IMR-90 (cell line): ENCODE measurements at regions not wholly inside any gene's neighbourhood (a gene's known extent, or its start where the extent isn't known, plus 50 kb on each side); places are given as distances from the start of the nearest gene placed in this dataset.

Source experiments
- ATAC-seq: fragments of 200-7000 bp; cut with Tn5 transposase; 2 replicates; pipeline ENCODE4 v1.9.1; 2020; ENCODE audit warnings: low read depth, mild to moderate bottlenecking, moderate library complexity
- BruUV-seq: library from RNA; stranded (reverse); fragments of 400-500 nt; replicated peaks from 2 replicates; lab custom pipeline; 2021; lab: Mats Ljungman, UMichigan
- CTCF ChIA-PET: fragments of 300-600 bp; formaldehyde crosslinking; extraction: SDS; loops from one replicate; lab custom pipeline; 2021; ENCODE audit warnings: antibody characterized with exemption; lab: Yijun Ruan, JAX
- POLR2A ChIA-PET: fragments of 300-600 bp; sonication (Branson Sonifier 250); formaldehyde crosslinking; loops from one replicate; lab custom pipeline; 2022; ENCODE audit warnings: antibody characterized with exemption; ENCODE audit not compliant: unreplicated experiment; lab: Charles Lee
- DNase-seq: peaks from one replicate; pipeline ENCODE4 v3.0.0; 2013
- H2AFZ ChIP-seq: replicated peaks from 2 replicates; pipeline ENCODE3; 2013; ENCODE audit warnings: low read length, mild to moderate bottlenecking; ENCODE audit not compliant: poor library complexity
- H2AK5ac ChIP-seq: 2 replicates; pipeline ENCODE4 v1.6.1; 2013; ENCODE audit warnings: low read depth, low read length, inconsistent platforms
- H2AK9ac ChIP-seq: replicated peaks from 2 replicates; pipeline ENCODE3; 2013; ENCODE audit warnings: mild to moderate bottlenecking, low read depth, low read length, moderate library complexity; ENCODE audit not compliant: poor library complexity
- H2BK120ac ChIP-seq: 2 replicates; pipeline ENCODE4 v1.6.1; 2013; ENCODE audit warnings: low read depth, low read length, inconsistent platforms
- H2BK15ac ChIP-seq: 3 replicates; pipeline ENCODE4 v1.6.1; 2013; ENCODE audit warnings: low read depth, low read length, inconsistent platforms
- H2BK20ac ChIP-seq: 2 replicates; pipeline ENCODE4 v1.6.1; 2013; ENCODE audit warnings: low read depth, mild to moderate bottlenecking, inconsistent platforms, low read length, moderate library complexity
- H2BK5ac ChIP-seq: 2 replicates; pipeline ENCODE4 v1.6.1; 2013; ENCODE audit warnings: mild to moderate bottlenecking, low read depth, low read length, inconsistent platforms; ENCODE audit not compliant: poor library complexity, severe bottlenecking
- H3K14ac ChIP-seq: replicated peaks from 2 replicates; pipeline ENCODE4 v1.6.1; 2013; ENCODE audit warnings: low read depth, low read length, inconsistent platforms
- H3K18ac ChIP-seq: 2 replicates; pipeline ENCODE4 v1.6.1; 2013; ENCODE audit warnings: low read depth, low read length, control low read depth
- H3K23ac ChIP-seq: 2 replicates; pipeline ENCODE4 v1.6.1; 2013; ENCODE audit warnings: low read depth, low read length, inconsistent platforms
- H3K27ac ChIP-seq: 2 replicates; pipeline ENCODE4 v1.5.1; 2013; ENCODE audit warnings: mild to moderate bottlenecking, control low read depth, low read length; ENCODE audit not compliant: insufficient read depth
- H3K27me3 ChIP-seq: 2 replicates; pipeline ENCODE4 v1.6.1; 2013; ENCODE audit warnings: low read length; ENCODE audit not compliant: control insufficient read depth, insufficient read depth
- H3K36me3 ChIP-seq: 2 replicates; pipeline ENCODE4 v1.6.1; 2013; ENCODE audit warnings: low read length, mixed read lengths; ENCODE audit not compliant: control insufficient read depth, insufficient read depth
- H3K4ac ChIP-seq: 2 replicates; pipeline ENCODE4 v1.6.1; 2013; ENCODE audit warnings: low read depth, low read length, inconsistent platforms
- H3K4me1 ChIP-seq: 2 replicates; pipeline ENCODE4 v1.6.1; 2013; ENCODE audit warnings: low read length, mixed read lengths; ENCODE audit not compliant: control insufficient read depth, insufficient read depth
- H3K4me2 ChIP-seq: 2 replicates; pipeline ENCODE4 v1.6.1; 2013; ENCODE audit warnings: low read depth, mild to moderate bottlenecking, control low read depth, low read length, moderate library complexity
- H3K4me3 ChIP-seq: 2 replicates; pipeline ENCODE4 v1.5.1; 2013; ENCODE audit warnings: low read depth, mild to moderate bottlenecking, control low read depth, low read length, moderate library complexity; ENCODE audit not compliant: insufficient read depth
- H3K56ac ChIP-seq: 2 replicates; pipeline ENCODE4 v1.6.1; 2013; ENCODE audit warnings: low read length, inconsistent platforms; ENCODE audit not compliant: insufficient read depth; ENCODE audit errors: extremely low read depth
- H3K79me1 ChIP-seq, 2 experiments: 2 replicates each; pipeline ENCODE4 v1.6.1; 2013; ENCODE audit warnings: low read length in 2 of 2, inconsistent platforms in 1 of 2, low read depth in 1 of 2
- H3K9ac ChIP-seq: 2 replicates; pipeline ENCODE4 v1.6.1; 2013; ENCODE audit warnings: low read depth, low read length, control low read depth
- H3K9me1 ChIP-seq: 2 replicates; pipeline ENCODE4 v1.6.1; 2013; ENCODE audit warnings: low read length, inconsistent platforms; ENCODE audit not compliant: insufficient read depth
- H3K9me3 ChIP-seq: 2 replicates; pipeline ENCODE4 v1.6.1; 2013; ENCODE audit warnings: low read length; ENCODE audit not compliant: control insufficient read depth, insufficient read depth
- H4K20me1 ChIP-seq: 2 replicates; pipeline ENCODE4 v1.6.1; 2013; ENCODE audit warnings: low read length, inconsistent platforms; ENCODE audit not compliant: insufficient read depth
- H4K5ac ChIP-seq: 2 replicates; pipeline ENCODE4 v1.6.1; 2013; ENCODE audit warnings: mild to moderate bottlenecking, low read depth, low read length, control low read depth
- H4K8ac ChIP-seq, 2 experiments: 2 replicates each; pipeline ENCODE4 v1.6.1; 2013; ENCODE audit warnings: low read depth in 2 of 2, low read length in 2 of 2, control low read depth in 1 of 2, inconsistent platforms in 1 of 2
- H4K91ac ChIP-seq: 2 replicates; pipeline ENCODE4 v1.6.1; 2013; ENCODE audit warnings: low read depth, low read length, inconsistent platforms; ENCODE audit not compliant: insufficient read depth
- CEBPB ChIP-seq: IDR thresholded peaks from 2 replicates; pipeline ENCODE4 v1.6.1; 2012; ENCODE audit warnings: low read depth, low read length, improper control_type of control experiment
- MAZ ChIP-seq: IDR thresholded peaks from 2 replicates; pipeline ENCODE4 v1.6.1; 2012; ENCODE audit warnings: low read depth, mild to moderate bottlenecking, low read length, improper control_type of control experiment, moderate library complexity, borderline replicate concordance
- MXI1 ChIP-seq: IDR thresholded peaks from 2 replicates; pipeline ENCODE4 v1.6.1; 2012; ENCODE audit warnings: low read depth, mild to moderate bottlenecking, low read length, moderate library complexity, borderline replicate concordance
- POLR2A ChIP-seq: IDR thresholded peaks from 2 replicates; pipeline ENCODE4 v1.6.1; 2012; ENCODE audit warnings: mild to moderate bottlenecking, low read depth, low read length
- RAD21 ChIP-seq: IDR thresholded peaks from 2 replicates; pipeline ENCODE4 v1.6.1; 2012; ENCODE audit warnings: low read length, improper control_type of control experiment
- RCOR1 ChIP-seq: IDR thresholded peaks from 2 replicates; pipeline ENCODE4 v1.6.1; 2012; ENCODE audit warnings: mild to moderate bottlenecking, low read length, improper control_type of control experiment; ENCODE audit not compliant: insufficient replicate concordance
- RFX5 ChIP-seq: IDR thresholded peaks from 2 replicates; pipeline ENCODE4 v1.8.0; 2012; ENCODE audit warnings: low read depth, mild to moderate bottlenecking, low read length, moderate library complexity
- WGBS, 2 experiments: methylation state at CpG; one replicate each; pipeline versions ENCODE4 v1.1.5 to v1.1.7; 2013; ENCODE audit warnings: missing lambda C conversion rate in 2 of 2; ENCODE audit not compliant: insufficient read length in 1 of 2; ENCODE audit errors: extremely low coverage in 2 of 2; 5-methylcytosine and 5-hydroxymethylcytosine counted together
- dilution Hi-C: fragments of 300-500 bp; cut with HindIII; formaldehyde crosslinking; loops from one replicate; pipeline ENCODE4 v1.14.3; 2018; ENCODE audit warnings: low sequenced_read_pairs; ENCODE audit not compliant: unreplicated experiment
- in situ Hi-C: fragments of 300-500 bp; cut with MboI; formaldehyde crosslinking; loops from 3 replicates; pipeline ENCODE4 v1.14.3; 2019; ENCODE audit warnings: low sequenced_read_pairs, inconsistent platforms, mixed read lengths
- intact Hi-C: fragments of 100-400 bp; cut with micrococcal nuclease; formaldehyde crosslinking; loops from 2 replicates; pipeline ENCODE4 v1.10.0; 2022
- TF ChIP-seq, protein P1 (sequence below): fragments of 150-350 bp; IDR thresholded peaks from 2 replicates; pipeline ENCODE4 v1.6.1; 2017; ENCODE audit warnings: mild to moderate bottlenecking, antibody characterized with exemption, low read length, low read depth
- TF ChIP-seq, protein P2 (sequence below): conservative IDR thresholded peaks from 2 replicates; pipeline ENCODE4 v1.5.1; 2012; ENCODE audit warnings: mild to moderate bottlenecking, low read depth, low read length, improper control_type of control experiment

DNA sequence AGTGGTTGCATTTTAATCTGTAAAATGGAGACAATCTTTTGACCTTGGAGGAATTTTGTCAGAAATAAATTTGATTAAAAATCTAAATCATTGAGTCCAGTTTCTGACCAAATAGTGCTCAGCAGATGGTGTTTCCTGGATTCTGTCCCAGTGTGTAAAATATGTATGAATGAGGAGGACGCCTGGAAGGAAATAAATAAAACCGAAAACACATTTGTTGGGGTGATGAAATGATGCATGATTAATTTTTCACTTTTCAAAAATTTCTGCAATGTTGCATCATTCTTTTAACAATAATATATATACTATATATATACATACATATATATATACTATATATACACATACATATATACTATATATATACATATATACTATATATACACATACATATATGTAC is 261.1 kb upstream of the TRIB2 start:
- Histone ChIP-seq H2AK5ac (no peak overlapping the region), H3K9me1 (peaks cover 12% of the 10 kb centered on the region; the same call in 1 of the 2 replicates), H3K27me3 (no peaks in the 10 kb centered on the region), H4K8ac (no peak overlapping the region), H4K5ac (no peak overlapping the region), H2AK9ac (no peak overlapping the region), H3K9ac (no peak overlapping the region), H4K20me1 (no peaks in the 10 kb centered on the region), H3K18ac (no peak overlapping the region), H2BK5ac (peak overlapping the region; percentile 47), H3K9me3 (no peaks in the 10 kb centered on the region), H3K23ac (no peak overlapping the region), H3K14ac (0 out of 2 replicates have a peak overlapping the region, but pooled peaks have one; percentile 61), H3K4me3 (no peak overlapping the region), H3K4ac (no peak overlapping the region; the same call in 1 of the 2 replicates), H3K79me1 (no peaks in the 10 kb centered on the region), H3K4me1 (peaks cover 21% of the 10 kb centered on the region), H3K36me3 (no peaks in the 10 kb centered on the region), H2AFZ (no peak overlapping the region), H4K91ac (no peak overlapping the region), H2BK20ac (peak overlapping the region; percentile 82), H2BK15ac (no peak overlapping the region), H2BK120ac (peak overlapping the region; percentile 19; the same call in 1 of the 2 replicates), H3K4me2 (no peak overlapping the region), H3K56ac (no peak overlapping the region), H3K27ac (no peak overlapping the region)
- in situ Hi-C loops (no loop called here), dilution Hi-C loops (no loop called here), intact Hi-C loops (loop anchor here (1.0 to 10.0 kb wide), 8 partner anchors 79 to 625 kb away; partner anchors contain the start of gene TRIB2)
- DNase-seq (peak; percentile 35), ATAC-seq (no peak)
- ChIA-PET CTCF (no interaction called here), POLR2A (interaction anchor here (0.5 kb wide), 1 partner anchor 190 kb away, joined by 3 read pairs; no protein-coding TSS in a partner anchor)
- BruUV-seq = no TSS peak
- TF ChIP-seq RFX5 (no peak), RCOR1 (no peak), RAD21 (no peak), CEBPB (no peak; the same call in 1 of the 2 replicates), MAZ (no peak), POLR2A (no peak), MXI1 (no peak)
- TF ChIP-seq, protein P1, sequence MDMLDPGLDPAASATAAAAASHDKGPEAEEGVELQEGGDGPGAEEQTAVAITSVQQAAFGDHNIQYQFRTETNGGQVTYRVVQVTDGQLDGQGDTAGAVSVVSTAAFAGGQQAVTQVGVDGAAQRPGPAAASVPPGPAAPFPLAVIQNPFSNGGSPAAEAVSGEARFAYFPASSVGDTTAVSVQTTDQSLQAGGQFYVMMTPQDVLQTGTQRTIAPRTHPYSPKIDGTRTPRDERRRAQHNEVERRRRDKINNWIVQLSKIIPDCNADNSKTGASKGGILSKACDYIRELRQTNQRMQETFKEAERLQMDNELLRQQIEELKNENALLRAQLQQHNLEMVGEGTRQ = no peak
- TF ChIP-seq, protein P2, sequence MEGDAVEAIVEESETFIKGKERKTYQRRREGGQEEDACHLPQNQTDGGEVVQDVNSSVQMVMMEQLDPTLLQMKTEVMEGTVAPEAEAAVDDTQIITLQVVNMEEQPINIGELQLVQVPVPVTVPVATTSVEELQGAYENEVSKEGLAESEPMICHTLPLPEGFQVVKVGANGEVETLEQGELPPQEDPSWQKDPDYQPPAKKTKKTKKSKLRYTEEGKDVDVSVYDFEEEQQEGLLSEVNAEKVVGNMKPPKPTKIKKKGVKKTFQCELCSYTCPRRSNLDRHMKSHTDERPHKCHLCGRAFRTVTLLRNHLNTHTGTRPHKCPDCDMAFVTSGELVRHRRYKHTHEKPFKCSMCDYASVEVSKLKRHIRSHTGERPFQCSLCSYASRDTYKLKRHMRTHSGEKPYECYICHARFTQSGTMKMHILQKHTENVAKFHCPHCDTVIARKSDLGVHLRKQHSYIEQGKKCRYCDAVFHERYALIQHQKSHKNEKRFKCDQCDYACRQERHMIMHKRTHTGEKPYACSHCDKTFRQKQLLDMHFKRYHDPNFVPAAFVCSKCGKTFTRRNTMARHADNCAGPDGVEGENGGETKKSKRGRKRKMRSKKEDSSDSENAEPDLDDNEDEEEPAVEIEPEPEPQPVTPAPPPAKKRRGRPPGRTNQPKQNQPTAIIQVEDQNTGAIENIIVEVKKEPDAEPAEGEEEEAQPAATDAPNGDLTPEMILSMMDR = no peak
- WGBS, 2 experiments = no CpG with 5 or more reads among the region's 2 CpGs
